Erythroblast (primary cell): ENCODE measurements at regions not wholly inside any gene's neighbourhood (a gene's known extent, or its start where the extent isn't known, plus 50 kb on each side); places are given as distances from the start of the nearest gene placed in this dataset.

Source experiments
- GATA1 ChIP-seq: IDR thresholded peaks from 2 replicates; pipeline ENCODE4 v1.6.1; 2011; ENCODE audit warnings: low read depth, mild to moderate bottlenecking, control low read depth, low read length, moderate library complexity
- POLR2A ChIP-seq: IDR thresholded peaks from 2 replicates; pipeline ENCODE4 v1.6.1; 2011; ENCODE audit warnings: mild to moderate bottlenecking, low read length

DNA sequence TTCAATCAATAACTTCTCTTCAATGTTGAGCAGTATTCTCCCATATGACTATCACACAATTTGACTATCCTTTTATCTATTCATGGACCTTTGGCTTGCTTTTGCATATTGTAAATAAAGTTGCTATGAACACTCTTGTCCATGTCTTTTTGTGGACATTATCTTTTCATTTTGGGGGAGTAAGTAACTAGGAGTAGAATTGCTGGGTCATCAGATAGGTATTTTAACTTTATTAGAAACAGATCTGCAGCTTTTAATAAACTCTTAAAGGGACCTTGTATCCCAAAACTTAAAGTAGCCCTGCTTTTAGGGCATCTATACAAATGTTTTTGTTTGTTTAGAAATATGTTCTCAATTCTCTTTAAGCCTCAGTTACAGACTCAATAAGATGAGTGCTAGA lies 614.2 kb upstream of the CITED2 start:
- TF ChIP-seq POLR2A: no peak
- no peak for TF ChIP-seq GATA1
